Liver (tissue), 8 donors: ENCODE measurements at regions not wholly inside any gene's neighbourhood (a gene's known extent, or its start where the extent isn't known, plus 50 kb on each side); places are given as distances from the start of the nearest gene placed in this dataset.

Experiments used
- DNase-seq: peaks from one replicate; pipeline ENCODE4 v3.0.0-alpha.2; 2017; ENCODE audit warnings: low spot score
- H3K27ac ChIP-seq, 2 donors: one replicate each; pipeline ENCODE4 v1.7.0; 2013; ENCODE audit warnings: inconsistent platforms in 2 of 2, low read length in 2 of 2, control low read depth in 1 of 2, low read depth in 1 of 2, mild to moderate bottlenecking in 1 of 2
- H3K27me3 ChIP-seq, 4 donors: one replicate each; pipeline versions ENCODE4 v1.6.1 to v1.7.0; 2013; ENCODE audit warnings: low read length in 3 of 4, inconsistent platforms in 1 of 4, mild to moderate bottlenecking in 1 of 4, moderate library complexity in 1 of 4; ENCODE audit not compliant: control insufficient read depth in 4 of 4, insufficient read depth in 4 of 4
- H3K36me3 ChIP-seq, 4 donors: one replicate each; pipeline versions ENCODE4 v1.6.1 to v1.7.0; 2013; ENCODE audit warnings: low read length in 3 of 4, mild to moderate bottlenecking in 3 of 4, low read depth in 1 of 4, moderate library complexity in 1 of 4; ENCODE audit not compliant: control insufficient read depth in 4 of 4, insufficient read depth in 3 of 4
- H3K4me1 ChIP-seq, 4 donors: one replicate each; pipeline versions ENCODE4 v1.6.1 to v1.7.0; 2013; ENCODE audit warnings: low read length in 3 of 4, mild to moderate bottlenecking in 3 of 4, moderate library complexity in 1 of 4; ENCODE audit not compliant: control insufficient read depth in 4 of 4, insufficient read depth in 4 of 4
- H3K4me3 ChIP-seq, 3 donors: one replicate each; pipeline versions ENCODE4 v1.6.1 to v1.7.0; 2013; ENCODE audit warnings: low read length in 3 of 3, control low read depth in 1 of 3, low read depth in 1 of 3, mild to moderate bottlenecking in 1 of 3
- H3K9ac ChIP-seq, 2 donors: one replicate each; pipeline ENCODE4 v1.7.0; 2013; ENCODE audit warnings: low read length in 2 of 2, mild to moderate bottlenecking in 2 of 2, moderate library complexity in 2 of 2, control low read depth in 1 of 2, low read depth in 1 of 2
- H3K9me3 ChIP-seq, 4 donors: one replicate each; pipeline versions ENCODE4 v1.6.1 to v1.7.0; 2013; ENCODE audit warnings: low read length in 3 of 4; ENCODE audit not compliant: control insufficient read depth in 4 of 4
- EGR1 ChIP-seq, 2 donors: IDR thresholded peaks; 2 replicates each; pipeline ENCODE4 v1.6.1; 2016 to 2018; ENCODE audit warnings: antibody characterized with exemption in 2 of 2, low read depth in 2 of 2
- FOXA1 ChIP-seq: IDR thresholded peaks from 2 replicates; pipeline ENCODE4 v1.6.1; 2016; ENCODE audit warnings: antibody characterized with exemption
- FOXA2 ChIP-seq: IDR thresholded peaks from 2 replicates; pipeline ENCODE4 v1.6.1; 2016; ENCODE audit warnings: antibody characterized with exemption
- GABPA ChIP-seq, 2 donors: IDR thresholded peaks in 1 of 2; conservative IDR thresholded peaks in 1 of 2; 2 replicates each; pipeline ENCODE4 v1.6.1; 2016; ENCODE audit warnings: antibody characterized with exemption in 2 of 2, mild to moderate bottlenecking in 1 of 2, moderate library complexity in 1 of 2
- HNF4A ChIP-seq, 2 donors: conservative IDR thresholded peaks; 2 replicates each; pipeline ENCODE4 v1.6.1; 2016; ENCODE audit warnings: antibody characterized with exemption in 2 of 2, mild to moderate bottlenecking in 2 of 2
- JUND ChIP-seq, 2 donors: IDR thresholded peaks; 2 replicates each; pipeline ENCODE4 v1.6.1; 2016; ENCODE audit warnings: antibody characterized with exemption in 2 of 2
- NR2F2 ChIP-seq: IDR thresholded peaks from 2 replicates; pipeline ENCODE4 v1.6.1; 2016; ENCODE audit warnings: antibody characterized with exemption
- RAD21 ChIP-seq, 2 donors: IDR thresholded peaks; 2 replicates each; pipeline ENCODE4 v1.6.1; 2016; ENCODE audit warnings: antibody characterized with exemption in 2 of 2, mild to moderate bottlenecking in 2 of 2
- RXRA ChIP-seq, 2 donors: IDR thresholded peaks; 2 replicates each; pipeline ENCODE4 v1.6.1; 2017 to 2018; ENCODE audit warnings: antibody characterized with exemption in 2 of 2, mild to moderate bottlenecking in 1 of 2
- TAF1 ChIP-seq: conservative IDR thresholded peaks from 2 replicates; pipeline ENCODE4 v1.6.1; 2016; ENCODE audit warnings: antibody characterized with exemption, mild to moderate bottlenecking
- WGBS: extraction: QIAGEN DNeasy Blood & Tissue Kit; methylation state at CpG from one replicate; pipeline ENCODE4 v1.1.7; 2013; 5-methylcytosine and 5-hydroxymethylcytosine counted together
- TF ChIP-seq, protein P1 (sequence below): IDR thresholded peaks from 2 replicates; pipeline ENCODE4 v1.6.1; 2016; ENCODE audit warnings: antibody characterized with exemption, mild to moderate bottlenecking
- TF ChIP-seq, protein P2 (sequence below): IDR thresholded peaks from 2 replicates; pipeline ENCODE4 v1.6.1; 2016; ENCODE audit warnings: antibody characterized with exemption
- TF ChIP-seq, protein P3 (sequence below): fragments of 150-350 bp; IDR thresholded peaks from 2 replicates; pipeline ENCODE4 v1.5.1; 2017; ENCODE audit warnings: improper control_type of control experiment, low read depth, low read length; ENCODE audit not compliant: missing input control
- donor health status: healthy.
- donor health status: healthy.
- donor health status: healthy.
- donor health status: healthy.
- donor health status: healthy.

DNA sequence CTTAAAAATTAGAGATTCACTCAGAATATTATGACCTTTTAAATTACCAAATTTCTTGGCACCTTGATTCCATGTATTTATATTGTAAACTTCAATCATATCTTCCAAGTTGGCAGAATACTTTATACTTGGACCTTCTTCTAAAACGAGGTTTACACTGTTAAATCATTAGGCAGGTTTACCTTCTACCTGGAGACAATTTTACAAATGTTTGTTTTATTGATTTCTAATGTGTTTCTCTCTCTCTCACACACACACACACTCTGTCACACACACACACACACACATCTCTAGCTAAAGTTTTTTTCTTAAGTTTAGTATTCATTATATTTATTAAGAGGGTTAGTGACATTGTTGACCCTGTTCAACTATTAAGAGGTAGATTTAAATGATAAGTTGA lies 1155.6 kb downstream of the NSUN3 start:
- no peak for DNase-seq
- WGBS: 9% methylated on average over 1 of the region's 1 CpG
- no peak for TF ChIP-seq EGR1 (IDR thresholded peaks at IDR 0.05; ENCODE audit: low read depth in 2 of 2)
- TF ChIP-seq RXRA (IDR thresholded peaks at IDR 0.05): peak in 1 of 2 donors; percentile 12
- peak in 1 of 2 donors; percentile 10 for TF ChIP-seq HNF4A (conservative IDR thresholded peaks at IDR 0.05)
- Histone ChIP-seq H3K4me1 (peaks cover 0 to 4% (median 0%) of the 10 kb centered on the region in 4 donors), H3K27me3 (no peaks in the 10 kb centered on the region), H3K9me3 (no peaks in the 10 kb centered on the region), H3K27ac (no peak overlapping the region), H3K4me3 (no peak overlapping the region), H3K36me3 (no peaks in the 10 kb centered on the region), H3K9ac (no peak overlapping the region)

DNA sequence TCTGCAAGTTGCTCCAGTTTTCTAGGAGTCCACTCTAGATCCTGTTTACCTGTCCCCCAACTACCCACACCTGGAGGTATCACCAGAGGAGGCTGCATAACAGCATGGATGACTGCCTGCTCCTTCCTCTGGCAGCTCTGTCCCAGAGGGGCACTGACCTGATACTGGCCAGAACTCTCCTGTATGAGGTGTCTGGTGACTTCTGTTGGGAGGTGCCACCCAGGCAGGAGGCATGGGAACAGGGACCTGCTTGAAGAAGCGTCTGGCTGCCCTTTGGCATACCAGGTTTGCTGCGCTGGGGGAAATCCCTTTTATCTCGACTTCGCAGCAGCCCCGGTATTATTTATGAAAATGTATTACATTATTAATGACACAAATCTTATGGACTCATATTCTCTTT lies 1163.6 kb downstream of the NSUN3 start:
- H3K36me3 ChIP-seq: no peaks in the 10 kb centered on the region
- H3K4me3 ChIP-seq: no peak overlapping the region
- H3K4me1 ChIP-seq: peaks cover 0 to 9% (median 2%) of the 10 kb centered on the region in 4 donors
- no peak for DNase-seq
- no peak overlapping the region for H3K27ac ChIP-seq
- H3K27me3 ChIP-seq: no peaks in the 10 kb centered on the region
- no peaks in the 10 kb centered on the region for H3K9me3 ChIP-seq
- H3K9ac ChIP-seq: no peak overlapping the region
- TF ChIP-seq FOXA1: no peak
- WGBS: 91% methylated on average over 5 of the region's 5 CpGs

DNA sequence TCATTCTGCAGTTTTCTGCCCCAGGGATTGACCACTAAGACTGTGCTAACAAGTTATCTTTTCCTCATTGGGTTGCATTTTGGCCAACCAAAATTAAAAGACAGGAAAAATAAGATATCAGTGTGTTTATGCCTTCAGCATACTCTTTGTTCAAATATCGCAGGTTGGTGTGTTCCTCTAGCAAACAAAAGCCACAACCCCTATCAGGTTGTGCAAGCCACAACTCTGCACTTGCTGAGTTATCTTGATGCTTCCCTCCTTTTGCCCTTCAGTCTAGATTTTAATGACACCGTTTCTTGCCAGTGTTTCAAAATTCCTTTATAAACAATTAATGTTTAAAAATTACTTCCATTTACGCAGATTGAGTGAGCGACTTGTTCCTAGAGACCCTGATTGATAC lies 1164.2 kb downstream of the NSUN3 start:
- no peak overlapping the region for H3K27ac ChIP-seq
- TF ChIP-seq, protein P1, sequence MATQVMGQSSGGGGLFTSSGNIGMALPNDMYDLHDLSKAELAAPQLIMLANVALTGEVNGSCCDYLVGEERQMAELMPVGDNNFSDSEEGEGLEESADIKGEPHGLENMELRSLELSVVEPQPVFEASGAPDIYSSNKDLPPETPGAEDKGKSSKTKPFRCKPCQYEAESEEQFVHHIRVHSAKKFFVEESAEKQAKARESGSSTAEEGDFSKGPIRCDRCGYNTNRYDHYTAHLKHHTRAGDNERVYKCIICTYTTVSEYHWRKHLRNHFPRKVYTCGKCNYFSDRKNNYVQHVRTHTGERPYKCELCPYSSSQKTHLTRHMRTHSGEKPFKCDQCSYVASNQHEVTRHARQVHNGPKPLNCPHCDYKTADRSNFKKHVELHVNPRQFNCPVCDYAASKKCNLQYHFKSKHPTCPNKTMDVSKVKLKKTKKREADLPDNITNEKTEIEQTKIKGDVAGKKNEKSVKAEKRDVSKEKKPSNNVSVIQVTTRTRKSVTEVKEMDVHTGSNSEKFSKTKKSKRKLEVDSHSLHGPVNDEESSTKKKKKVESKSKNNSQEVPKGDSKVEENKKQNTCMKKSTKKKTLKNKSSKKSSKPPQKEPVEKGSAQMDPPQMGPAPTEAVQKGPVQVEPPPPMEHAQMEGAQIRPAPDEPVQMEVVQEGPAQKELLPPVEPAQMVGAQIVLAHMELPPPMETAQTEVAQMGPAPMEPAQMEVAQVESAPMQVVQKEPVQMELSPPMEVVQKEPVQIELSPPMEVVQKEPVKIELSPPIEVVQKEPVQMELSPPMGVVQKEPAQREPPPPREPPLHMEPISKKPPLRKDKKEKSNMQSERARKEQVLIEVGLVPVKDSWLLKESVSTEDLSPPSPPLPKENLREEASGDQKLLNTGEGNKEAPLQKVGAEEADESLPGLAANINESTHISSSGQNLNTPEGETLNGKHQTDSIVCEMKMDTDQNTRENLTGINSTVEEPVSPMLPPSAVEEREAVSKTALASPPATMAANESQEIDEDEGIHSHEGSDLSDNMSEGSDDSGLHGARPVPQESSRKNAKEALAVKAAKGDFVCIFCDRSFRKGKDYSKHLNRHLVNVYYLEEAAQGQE: no peak
- TF ChIP-seq RAD21 (IDR thresholded peaks at IDR 0.05): no peak
- TF ChIP-seq, protein P2, sequence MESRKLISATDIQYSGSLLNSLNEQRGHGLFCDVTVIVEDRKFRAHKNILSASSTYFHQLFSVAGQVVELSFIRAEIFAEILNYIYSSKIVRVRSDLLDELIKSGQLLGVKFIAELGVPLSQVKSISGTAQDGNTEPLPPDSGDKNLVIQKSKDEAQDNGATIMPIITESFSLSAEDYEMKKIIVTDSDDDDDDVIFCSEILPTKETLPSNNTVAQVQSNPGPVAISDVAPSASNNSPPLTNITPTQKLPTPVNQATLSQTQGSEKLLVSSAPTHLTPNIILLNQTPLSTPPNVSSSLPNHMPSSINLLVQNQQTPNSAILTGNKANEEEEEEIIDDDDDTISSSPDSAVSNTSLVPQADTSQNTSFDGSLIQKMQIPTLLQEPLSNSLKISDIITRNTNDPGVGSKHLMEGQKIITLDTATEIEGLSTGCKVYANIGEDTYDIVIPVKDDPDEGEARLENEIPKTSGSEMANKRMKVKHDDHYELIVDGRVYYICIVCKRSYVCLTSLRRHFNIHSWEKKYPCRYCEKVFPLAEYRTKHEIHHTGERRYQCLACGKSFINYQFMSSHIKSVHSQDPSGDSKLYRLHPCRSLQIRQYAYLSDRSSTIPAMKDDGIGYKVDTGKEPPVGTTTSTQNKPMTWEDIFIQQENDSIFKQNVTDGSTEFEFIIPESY: no peak
- TF ChIP-seq NR2F2: no peak
- no peak for TF ChIP-seq FOXA1
- WGBS: 45% methylated on average over 4 of the region's 4 CpGs

DNA sequence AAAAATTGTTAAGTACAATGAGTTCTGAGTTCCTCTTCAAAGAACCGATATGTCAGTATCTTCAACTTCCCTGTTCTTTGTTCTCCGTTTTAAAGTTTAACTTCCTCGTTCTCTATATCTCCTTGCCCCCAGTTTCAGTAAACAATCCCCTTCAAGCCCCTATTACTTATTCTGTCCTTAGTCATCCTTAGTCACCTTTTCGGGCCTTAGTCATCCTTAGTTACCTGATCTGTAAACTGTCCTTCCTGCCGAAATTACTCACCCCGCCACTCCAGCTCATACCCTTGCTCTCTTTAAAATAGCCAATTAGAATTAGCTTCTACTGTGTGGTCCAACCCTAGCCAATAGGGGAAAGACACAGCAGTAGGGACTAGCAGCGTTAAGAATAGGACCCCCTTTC lies 1165.6 kb downstream of the NSUN3 start:
- H3K27ac ChIP-seq: no peak overlapping the region
- WGBS: 95% methylated on average over 7 of the region's 7 CpGs
- DNase-seq: no peak
- no peak for TF ChIP-seq RAD21 (IDR thresholded peaks at IDR 0.05)
- TF ChIP-seq HNF4A (conservative IDR thresholded peaks at IDR 0.05): no peak
- no peak for TF ChIP-seq FOXA2
- TF ChIP-seq JUND (IDR thresholded peaks at IDR 0.05): no peak
- TF ChIP-seq GABPA (IDR thresholded peaks at IDR 0.05 in 1 of 2, conservative IDR thresholded peaks at IDR 0.05 in 1 of 2): no peak
- no peak for TF ChIP-seq TAF1
- TF ChIP-seq FOXA1: no peak
- TF ChIP-seq, protein P3, sequence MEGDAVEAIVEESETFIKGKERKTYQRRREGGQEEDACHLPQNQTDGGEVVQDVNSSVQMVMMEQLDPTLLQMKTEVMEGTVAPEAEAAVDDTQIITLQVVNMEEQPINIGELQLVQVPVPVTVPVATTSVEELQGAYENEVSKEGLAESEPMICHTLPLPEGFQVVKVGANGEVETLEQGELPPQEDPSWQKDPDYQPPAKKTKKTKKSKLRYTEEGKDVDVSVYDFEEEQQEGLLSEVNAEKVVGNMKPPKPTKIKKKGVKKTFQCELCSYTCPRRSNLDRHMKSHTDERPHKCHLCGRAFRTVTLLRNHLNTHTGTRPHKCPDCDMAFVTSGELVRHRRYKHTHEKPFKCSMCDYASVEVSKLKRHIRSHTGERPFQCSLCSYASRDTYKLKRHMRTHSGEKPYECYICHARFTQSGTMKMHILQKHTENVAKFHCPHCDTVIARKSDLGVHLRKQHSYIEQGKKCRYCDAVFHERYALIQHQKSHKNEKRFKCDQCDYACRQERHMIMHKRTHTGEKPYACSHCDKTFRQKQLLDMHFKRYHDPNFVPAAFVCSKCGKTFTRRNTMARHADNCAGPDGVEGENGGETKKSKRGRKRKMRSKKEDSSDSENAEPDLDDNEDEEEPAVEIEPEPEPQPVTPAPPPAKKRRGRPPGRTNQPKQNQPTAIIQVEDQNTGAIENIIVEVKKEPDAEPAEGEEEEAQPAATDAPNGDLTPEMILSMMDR: no peak
- TF ChIP-seq, protein P2: no peak

More for the DNA sequence above, 1164.2 kb downstream of the NSUN3 start:
- Histone ChIP-seq H3K4me3 (no peak overlapping the region), H3K27me3 (no peaks in the 10 kb centered on the region), H3K36me3 (no peaks in the 10 kb centered on the region), H3K9ac (no peak overlapping the region), H3K9me3 (no peaks in the 10 kb centered on the region), H3K4me1 (peaks cover 0 to 9% (median 2%) of the 10 kb centered on the region in 4 donors)
- no peak for DNase-seq

More for the DNA sequence above, 1165.6 kb downstream of the NSUN3 start:
- Histone ChIP-seq H3K9me3 (no peaks in the 10 kb centered on the region), H3K36me3 (no peaks in the 10 kb centered on the region), H3K4me3 (no peak overlapping the region), H3K4me1 (peaks cover 0 to 9% (median 2%) of the 10 kb centered on the region in 4 donors), H3K27me3 (no peaks in the 10 kb centered on the region), H3K9ac (no peak overlapping the region)
